IPS-20b (cell line): ENCODE measurements at regions not wholly inside any gene's neighbourhood (a gene's known extent, or its start where the extent isn't known, plus 50 kb on each side); places are given as distances from the start of the nearest gene placed in this dataset.

Experiments
- H3K27ac ChIP-seq: one replicate; pipeline ENCODE4 v1.5.1; 2013; ENCODE audit warnings: low read length
- H3K27me3 ChIP-seq: 2 replicates; pipeline ENCODE4 v1.6.1; 2013; ENCODE audit warnings: mild to moderate bottlenecking, low read length, inconsistent platforms; ENCODE audit not compliant: insufficient read depth
- H3K36me3 ChIP-seq: 2 replicates; pipeline ENCODE4 v1.6.1; 2013; ENCODE audit warnings: low read depth, mild to moderate bottlenecking, inconsistent platforms, low read length, moderate library complexity; ENCODE audit not compliant: insufficient read depth
- H3K4me1 ChIP-seq: 2 replicates; pipeline ENCODE4 v1.6.1; 2013; ENCODE audit warnings: mild to moderate bottlenecking, control low read depth, inconsistent platforms, low read length, moderate library complexity; ENCODE audit not compliant: insufficient read depth
- H3K4me3 ChIP-seq: 2 replicates; pipeline ENCODE4 v1.5.1; 2013; ENCODE audit warnings: mild to moderate bottlenecking, low read length, inconsistent platforms
- H3K9ac ChIP-seq: 2 replicates; pipeline ENCODE4 v1.6.1; 2013; ENCODE audit warnings: low read depth, mild to moderate bottlenecking, inconsistent platforms, low read length, moderate library complexity
- H3K9me3 ChIP-seq: 2 replicates; pipeline ENCODE4 v1.6.1; 2013; ENCODE audit warnings: mild to moderate bottlenecking, low read depth, low read length, inconsistent platforms; ENCODE audit not compliant: insufficient read depth

DNA sequence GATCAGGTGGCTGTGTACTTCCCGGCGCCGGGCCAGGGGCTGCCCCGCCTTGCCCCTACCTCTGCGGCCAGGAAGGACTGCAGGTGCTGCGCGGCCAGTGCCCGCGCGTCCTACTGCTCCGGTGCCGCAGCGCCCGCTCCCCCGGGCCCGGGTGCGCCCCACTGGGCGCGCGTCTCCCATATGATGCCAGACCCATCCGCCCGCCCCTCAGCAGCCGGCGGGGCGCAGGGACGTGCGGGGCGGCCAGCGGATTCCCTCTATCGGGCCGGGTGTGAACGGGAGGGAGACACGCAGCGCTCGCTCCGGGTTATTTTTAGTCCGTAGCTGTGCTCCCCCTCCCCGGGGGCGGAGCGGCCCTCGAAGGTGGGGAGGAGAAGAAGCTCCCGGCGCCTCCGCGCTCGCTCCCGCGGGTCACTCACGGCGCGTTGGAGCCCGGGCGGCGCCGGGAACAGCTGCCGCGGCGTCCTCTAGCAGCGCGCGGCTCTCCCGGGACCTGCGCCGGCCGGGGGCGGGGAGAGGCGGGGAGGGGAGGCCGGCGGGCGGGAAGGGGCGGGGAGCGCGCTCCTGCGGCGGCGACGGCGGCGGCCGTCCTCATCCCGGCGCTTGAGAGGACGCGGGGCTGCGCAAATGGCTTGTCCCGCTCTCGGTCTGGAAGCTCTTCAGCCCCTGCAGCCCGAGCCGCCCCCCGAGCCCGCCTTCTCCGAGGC is 103.6 kb downstream of the UCHL1 start:
- Histone ChIP-seq H3K4me1 (peaks cover 37% of the 10 kb centered on the region), H3K27me3 (peaks cover 77% of the 10 kb centered on the region), H3K27ac (no peak overlapping the region), H3K4me3 (peak overlapping the region; percentile 77; the same call in 1 of the 2 replicates), H3K9me3 (no peaks in the 10 kb centered on the region), H3K9ac (peak overlapping the region; percentile 34; the same call in 1 of the 2 replicates), H3K36me3 (no peaks in the 10 kb centered on the region)

DNA sequence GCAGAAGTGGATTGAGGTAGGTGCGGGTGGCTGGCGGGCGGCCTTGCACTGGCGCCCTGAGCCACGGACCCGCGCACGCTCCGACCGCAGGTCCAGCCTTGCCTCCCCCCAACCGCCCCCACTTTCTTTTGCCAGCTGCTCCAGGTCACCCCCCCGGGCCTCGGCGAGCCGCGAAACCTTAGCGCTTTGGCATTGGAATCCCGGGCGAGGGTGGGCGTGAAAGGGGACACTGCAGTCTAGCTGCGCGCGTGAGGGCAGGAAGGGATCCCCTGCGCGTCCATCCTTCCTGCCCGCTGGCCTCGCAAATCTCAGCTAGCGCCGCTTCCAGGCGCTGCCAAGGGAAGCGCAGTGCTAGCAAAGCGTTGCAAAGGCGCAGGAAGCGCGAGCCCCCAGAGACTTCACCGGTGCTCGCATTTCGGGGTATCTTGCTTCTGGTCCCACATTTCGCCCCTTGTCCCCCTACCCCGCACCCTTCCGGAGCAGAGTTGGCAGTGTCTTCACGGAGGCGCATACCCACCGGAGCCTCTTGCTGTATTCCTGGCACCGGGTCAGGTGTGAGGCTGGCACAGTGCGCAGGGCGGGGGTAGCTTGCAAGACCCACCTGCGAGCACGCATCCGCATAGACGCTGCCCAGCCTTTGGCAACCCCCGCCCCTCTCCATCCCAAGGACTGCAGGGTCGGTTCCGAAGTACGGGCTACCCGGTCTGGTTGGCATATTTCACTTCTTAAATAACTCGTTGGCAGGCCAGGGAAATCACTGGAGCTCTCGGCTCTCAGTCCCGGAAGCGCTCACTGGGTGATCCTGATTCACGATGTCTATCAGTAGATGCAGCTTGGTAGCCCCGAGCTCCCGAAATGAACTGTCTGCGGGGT is 104.4 kb downstream of the UCHL1 start:
- Histone ChIP-seq H3K9me3 (no peaks in the 10 kb centered on the region), H3K4me1 (peaks cover 45% of the 10 kb centered on the region), H3K9ac (peak overlapping the region; percentile 33; the same call in 1 of the 2 replicates), H3K36me3 (no peaks in the 10 kb centered on the region), H3K27ac (no peak overlapping the region), H3K27me3 (peaks cover 85% of the 10 kb centered on the region), H3K4me3 (peak overlapping the region; percentile 77)

DNA sequence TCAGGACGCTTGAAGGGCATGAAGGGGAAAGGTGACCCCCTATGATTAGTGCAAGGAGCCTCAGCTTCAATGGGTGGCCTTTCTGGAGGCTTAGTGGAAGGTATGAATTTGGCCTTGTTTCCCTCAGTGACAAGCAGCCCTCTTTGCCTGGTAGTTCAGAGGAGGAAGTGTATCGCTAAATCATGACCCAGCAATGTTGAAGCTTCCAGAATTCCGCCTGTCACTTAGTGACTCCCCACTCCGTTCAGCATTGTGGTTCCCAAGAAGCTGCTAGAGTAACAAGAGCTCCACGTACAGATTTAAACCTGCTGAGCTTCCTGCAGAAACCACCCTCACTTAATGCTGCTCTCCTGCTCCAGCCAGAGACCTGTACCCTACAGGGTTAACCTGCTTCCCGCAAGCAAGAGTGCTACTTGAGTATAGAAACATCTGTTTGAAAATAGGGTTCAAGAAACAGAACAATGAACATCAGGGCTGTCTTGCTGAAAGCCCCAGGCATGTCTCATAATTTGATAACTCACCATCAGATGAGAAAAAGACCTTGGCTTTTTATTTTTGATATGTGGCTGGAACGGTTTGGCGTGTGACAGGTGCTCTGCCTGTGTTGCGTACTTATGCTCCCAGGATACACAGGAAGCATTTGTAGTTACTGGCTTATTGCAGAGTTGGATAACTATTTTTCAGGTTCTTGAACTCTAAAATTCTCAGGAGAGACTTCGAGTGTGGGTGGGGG is 105.2 kb downstream of the UCHL1 start:
- Histone ChIP-seq H3K9me3 (no peaks in the 10 kb centered on the region), H3K27ac (no peak overlapping the region), H3K4me3 (peak overlapping the region; percentile 77), H3K4me1 (peaks cover 48% of the 10 kb centered on the region), H3K36me3 (no peaks in the 10 kb centered on the region), H3K9ac (no peak overlapping the region; the same call in 1 of the 2 replicates), H3K27me3 (peaks cover 87% of the 10 kb centered on the region)

DNA sequence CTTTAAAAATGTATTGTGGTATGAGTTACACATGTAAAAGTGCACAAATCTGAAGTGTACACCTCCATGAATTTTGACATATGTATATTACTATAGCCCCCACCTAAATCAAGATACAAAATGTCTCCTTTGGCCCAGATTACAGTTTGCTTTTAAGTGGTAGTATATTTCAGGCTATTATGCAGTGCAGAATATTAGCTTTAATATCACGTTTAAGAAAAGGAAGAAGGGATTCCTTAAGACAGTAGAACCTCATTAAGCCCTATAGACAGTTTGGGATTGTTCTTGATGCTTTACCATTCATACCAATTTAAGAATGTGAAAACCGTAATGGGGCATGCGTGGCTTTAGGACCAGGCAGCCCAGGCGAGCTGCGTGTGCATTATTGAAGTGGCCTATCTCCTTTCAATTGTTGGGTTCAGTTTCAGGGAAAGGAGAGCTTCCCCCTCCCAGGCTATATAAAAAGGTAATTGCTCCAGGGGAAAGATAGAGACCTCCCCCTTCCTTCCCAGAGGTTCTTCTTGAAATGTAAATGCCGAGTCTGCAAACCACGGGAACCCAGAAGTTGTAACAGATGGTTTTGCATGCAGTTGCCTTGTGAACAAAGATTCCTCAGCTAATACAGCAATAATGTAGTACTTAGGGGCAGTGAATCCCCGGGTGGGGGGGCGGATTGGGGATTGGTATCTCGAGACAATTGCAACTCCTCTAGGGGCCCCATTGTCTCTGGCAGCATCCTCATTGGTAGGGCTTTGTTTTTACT is 106.1 kb downstream of the UCHL1 start:
- Histone ChIP-seq H3K36me3 (no peaks in the 10 kb centered on the region), H3K9ac (no peak overlapping the region), H3K27me3 (peaks cover 84% of the 10 kb centered on the region), H3K4me1 (peaks cover 48% of the 10 kb centered on the region), H3K27ac (no peak overlapping the region), H3K4me3 (peak overlapping the region; percentile 77), H3K9me3 (no peaks in the 10 kb centered on the region)

DNA sequence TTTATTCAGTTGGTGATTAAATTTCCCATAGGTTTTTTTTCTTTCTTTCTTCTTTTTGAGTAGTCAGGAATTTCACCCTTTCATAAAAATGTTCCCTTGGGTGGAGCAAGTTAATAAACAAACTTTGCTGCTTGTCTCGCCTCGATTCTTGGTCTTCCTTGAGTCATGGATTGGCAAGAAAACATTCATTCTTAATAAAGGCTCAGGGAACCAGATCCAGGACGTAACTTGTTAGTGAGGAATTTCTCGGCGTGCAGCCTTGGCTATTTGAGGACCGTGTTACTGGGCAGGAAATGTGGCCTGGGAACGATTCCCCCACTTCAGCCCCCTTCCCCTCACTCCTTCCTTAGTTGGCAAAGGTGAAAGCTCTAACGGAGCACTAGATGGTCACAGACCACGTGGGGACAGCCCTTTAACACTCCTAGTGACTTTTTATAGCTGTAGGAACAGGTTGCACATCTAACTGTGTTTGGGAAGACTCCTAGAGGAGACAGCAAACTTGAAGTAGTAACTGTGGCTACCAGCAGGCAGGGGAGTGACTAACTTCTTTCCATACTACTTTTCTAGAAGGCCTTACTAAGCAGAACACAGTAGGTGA is 106.8 kb downstream of the UCHL1 start:
- Histone ChIP-seq H3K27ac (no peak overlapping the region), H3K4me1 (peaks cover 48% of the 10 kb centered on the region), H3K9me3 (no peaks in the 10 kb centered on the region), H3K36me3 (no peaks in the 10 kb centered on the region), H3K27me3 (peaks cover 77% of the 10 kb centered on the region), H3K9ac (peak overlapping the region; percentile 32; the same call in 1 of the 2 replicates), H3K4me3 (peak overlapping the region; percentile 77)

DNA sequence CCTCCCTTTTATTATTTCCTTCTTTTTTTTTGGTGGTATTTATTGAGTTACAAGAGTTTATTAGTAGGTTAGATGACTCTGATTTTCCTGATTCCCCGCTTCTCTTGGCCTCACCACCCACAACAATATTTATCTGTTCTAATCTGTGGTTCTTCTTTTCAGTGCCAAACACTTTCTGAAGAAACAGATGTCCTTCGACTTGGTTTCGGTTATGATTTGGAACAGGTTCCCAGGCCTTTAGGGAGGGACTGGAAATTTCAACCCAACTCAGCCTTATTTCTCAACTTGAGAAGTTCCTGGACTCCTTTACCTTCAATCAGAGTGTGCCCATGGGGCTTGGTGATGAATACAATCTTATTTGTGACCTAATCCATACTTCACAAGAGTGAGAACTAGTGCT is 108.1 kb downstream of the UCHL1 start:
- no peak overlapping the region for H3K4me3 ChIP-seq
- H3K4me1 ChIP-seq = peaks cover 42% of the 10 kb centered on the region
- H3K9me3 ChIP-seq = no peaks in the 10 kb centered on the region
- no peak overlapping the region for H3K9ac ChIP-seq
- H3K27ac ChIP-seq = no peak overlapping the region
- H3K36me3 ChIP-seq = no peaks in the 10 kb centered on the region
- H3K27me3 ChIP-seq = peaks cover 63% of the 10 kb centered on the region

DNA sequence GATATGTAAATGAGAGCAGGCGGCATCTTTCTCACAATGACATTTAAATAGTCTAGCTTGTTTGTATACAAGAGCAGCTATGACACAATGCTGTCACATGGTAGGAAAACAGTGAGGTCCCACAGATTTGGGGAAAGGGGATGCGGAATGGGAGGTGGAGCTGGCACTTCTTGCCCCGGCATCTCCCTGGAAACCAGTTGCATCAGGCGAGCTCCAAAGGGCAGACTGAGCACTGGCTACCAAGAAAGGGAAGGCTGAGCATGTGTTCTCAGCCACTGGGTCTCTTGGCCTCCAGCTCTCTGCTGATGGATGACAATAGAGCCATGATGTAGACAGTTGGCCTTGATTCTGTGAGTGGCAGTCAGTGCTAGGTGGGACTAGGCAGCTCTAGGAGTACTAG is 109.0 kb downstream of the UCHL1 start:
- Histone ChIP-seq H3K4me1 (peaks cover 42% of the 10 kb centered on the region), H3K4me3 (no peak overlapping the region), H3K36me3 (no peaks in the 10 kb centered on the region), H3K9me3 (no peaks in the 10 kb centered on the region), H3K27me3 (peaks cover 57% of the 10 kb centered on the region), H3K9ac (0 out of 2 replicates have a peak overlapping the region, but pooled peaks have one; percentile 8), H3K27ac (no peak overlapping the region)

DNA sequence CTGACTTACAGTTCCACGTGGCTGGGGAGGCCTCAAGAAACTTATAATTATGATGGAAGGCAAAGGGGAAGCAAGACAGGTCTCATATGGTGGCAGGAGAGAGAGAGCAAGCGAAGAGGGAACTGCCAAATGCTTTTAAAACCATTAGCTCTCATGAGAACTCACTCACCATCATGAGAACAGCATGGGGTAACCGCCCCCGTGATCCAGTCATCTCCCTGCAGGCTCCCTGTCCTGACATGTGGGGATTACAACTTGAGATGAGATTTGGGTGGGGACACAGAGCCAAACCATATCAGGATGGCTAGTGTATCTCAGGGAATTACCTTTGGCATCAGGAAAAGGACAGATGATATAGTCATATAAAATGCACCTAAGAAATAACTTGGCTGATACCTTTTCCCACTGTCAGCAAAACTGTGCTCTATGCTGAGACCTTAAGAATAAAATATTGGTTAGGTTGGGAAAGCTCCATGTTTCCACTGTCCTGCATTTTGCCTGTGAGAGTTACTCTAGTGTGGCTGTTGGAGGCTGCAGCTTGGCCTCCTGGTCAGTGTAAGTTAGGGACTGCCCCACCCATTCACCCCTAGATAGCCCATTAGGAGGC is 110.3 kb downstream of the UCHL1 start:
- no peak overlapping the region for H3K27ac ChIP-seq
- no peak overlapping the region for H3K4me3 ChIP-seq
- H3K9me3 ChIP-seq = no peaks in the 10 kb centered on the region
- no peaks in the 10 kb centered on the region for H3K36me3 ChIP-seq
- H3K4me1 ChIP-seq = peaks cover 38% of the 10 kb centered on the region
- H3K9ac ChIP-seq = no peak overlapping the region
- H3K27me3 ChIP-seq = peaks cover 43% of the 10 kb centered on the region

DNA sequence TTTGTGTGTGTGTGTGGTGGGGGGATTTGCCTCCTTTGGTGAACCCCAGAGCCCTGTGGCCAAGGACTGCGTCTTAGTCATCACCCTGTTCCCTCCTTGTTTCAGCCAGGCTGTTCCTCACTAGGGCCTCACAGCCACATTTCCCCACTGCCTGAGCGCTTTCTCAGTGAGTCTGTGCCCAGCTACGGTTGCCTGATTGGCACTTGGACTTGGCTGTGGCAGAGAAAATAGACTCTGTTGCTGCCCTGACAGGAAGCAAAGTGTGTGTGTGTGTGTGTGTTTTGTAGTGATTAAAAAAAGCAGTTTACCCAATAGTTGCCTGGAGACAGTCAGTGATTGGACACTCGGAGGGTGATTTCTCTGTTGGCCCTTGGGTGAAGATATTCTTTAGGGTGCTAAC is 113.0 kb downstream of the UCHL1 start:
- no peaks in the 10 kb centered on the region for H3K9me3 ChIP-seq
- H3K36me3 ChIP-seq = no peaks in the 10 kb centered on the region
- H3K27me3 ChIP-seq = peaks cover 17% of the 10 kb centered on the region
- H3K4me1 ChIP-seq = peaks cover 17% of the 10 kb centered on the region
- no peak overlapping the region for H3K27ac ChIP-seq
- no peak overlapping the region for H3K4me3 ChIP-seq
- H3K9ac ChIP-seq = no peak overlapping the region

DNA sequence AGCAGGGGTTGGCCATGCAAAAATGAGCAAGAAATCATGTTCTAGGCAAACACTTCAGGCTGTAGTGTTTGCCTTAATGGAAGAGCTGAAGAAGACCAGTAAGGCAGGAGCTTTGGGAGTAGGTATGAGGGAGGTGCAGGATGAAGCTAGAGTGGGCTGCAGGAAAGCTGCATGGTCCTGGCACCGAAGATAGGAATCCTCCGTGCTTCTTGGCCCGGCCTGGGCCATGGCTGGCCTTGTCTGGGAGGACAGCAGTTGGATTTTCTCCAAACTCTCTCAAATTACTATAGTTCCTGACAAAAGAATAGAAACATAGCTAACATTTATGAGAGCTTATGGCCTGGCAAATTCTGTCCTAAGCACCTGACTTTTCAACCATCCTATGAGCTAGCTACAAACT is 116.5 kb downstream of the UCHL1 start:
- Histone ChIP-seq H3K9me3 (no peaks in the 10 kb centered on the region), H3K27ac (no peak overlapping the region), H3K27me3 (no peaks in the 10 kb centered on the region), H3K36me3 (no peaks in the 10 kb centered on the region), H3K9ac (no peak overlapping the region), H3K4me3 (no peak overlapping the region), H3K4me1 (no peaks in the 10 kb centered on the region)
